ENCODE measurements at regions not wholly inside any gene's neighbourhood (a gene's known extent, or its start where the extent isn't known, plus 50 kb on each side); places are given as distances from the start of the nearest gene placed in this dataset.

- H3K4me3 ChIP-seq (ENCODE audit: low read depth, low read length), result no peak overlapping the region
- peak; percentile 28 for DNase-seq (ENCODE audit: low read depth)
- no peak for TF ChIP-seq CTCF (conservative IDR thresholded peaks at IDR 0.05; ENCODE audit: low read depth, low read length)
These were observed 70.0 kb upstream of the TOP1 start for GRCh38 chr20:40958598-40958997.

- no peak for TF ChIP-seq CTCF (conservative IDR thresholded peaks at IDR 0.05; ENCODE audit: low read depth, low read length)
- DNase-seq (ENCODE audit: low read depth), result no peak
These were observed 69.1 kb upstream of the TOP1 start for GRCh38 chr20:40959325-40960092.

GRCh38 chr20:40960101-40960500, 68.5 kb upstream of the TOP1 start:
- no peak for DNase-seq (ENCODE audit: low read depth)
- TF ChIP-seq CTCF (conservative IDR thresholded peaks at IDR 0.05; ENCODE audit: low read depth, low read length), result no peak
- H3K4me3 ChIP-seq (ENCODE audit: low read depth, low read length), result no peak overlapping the region

More at GRCh38 chr20:40959325-40960092, 69.1 kb upstream of the TOP1 start:
- no peak overlapping the region for H3K4me3 ChIP-seq (ENCODE audit: low read depth, low read length)

- no peak for DNase-seq (ENCODE audit: low read depth)
These were observed 68.1 kb upstream of the TOP1 start for GRCh38 chr20:40960521-40960956.

GRCh38 chr20:40961176-40961575, 67.4 kb upstream of the TOP1 start:
- no peak for TF ChIP-seq CTCF (conservative IDR thresholded peaks at IDR 0.05; ENCODE audit: low read depth, low read length)
- no peak overlapping the region for H3K4me3 ChIP-seq (ENCODE audit: low read depth, low read length)
- no peak for DNase-seq (ENCODE audit: low read depth)

More at GRCh38 chr20:40960521-40960956, 68.1 kb upstream of the TOP1 start:
- no peak overlapping the region for H3K4me3 ChIP-seq (ENCODE audit: low read depth, low read length)
- no peak for TF ChIP-seq CTCF (conservative IDR thresholded peaks at IDR 0.05; ENCODE audit: low read depth, low read length)

- DNase-seq (ENCODE audit: low read depth), result no peak
- H3K4me3 ChIP-seq (ENCODE audit: low read depth, low read length), result no peak overlapping the region
- TF ChIP-seq CTCF (conservative IDR thresholded peaks at IDR 0.05; ENCODE audit: low read depth, low read length), result no peak
These were observed 66.7 kb upstream of the TOP1 start for GRCh38 chr20:40961686-40962640.
